Spinal cord (tissue), 9 donors: ENCODE measurements at regions not wholly inside any gene's neighbourhood (a gene's known extent, or its start where the extent isn't known, plus 50 kb on each side); places are given as distances from the start of the nearest gene placed in this dataset.
"Not testable (repeated sequence)": the region's sequence is repeated elsewhere in the genome, so short reads cannot be mapped to it uniquely, and the experiment has no call there.

Experiments used
- DNase-seq, 6 donors: peaks; one replicate each; pipeline versions ENCODE4 v3.0.0 to v3.0.0-alpha.2; 2013 to 2015; ENCODE audit warnings: low spot score in 6 of 6, low read depth in 4 of 6
- H3K27ac ChIP-seq: one replicate; pipeline ENCODE4 v1.5.1; 2013; ENCODE audit warnings: low read depth, low read length, control low read depth
- H3K27me3 ChIP-seq: one replicate; pipeline ENCODE4 v1.6.1; 2013; ENCODE audit warnings: low read length; ENCODE audit not compliant: control insufficient read depth, insufficient read depth
- H3K36me3 ChIP-seq: one replicate; pipeline ENCODE4 v1.6.1; 2013; ENCODE audit warnings: low read length; ENCODE audit not compliant: control insufficient read depth, insufficient read depth
- H3K4me1 ChIP-seq: one replicate; pipeline ENCODE4 v1.6.1; 2013; ENCODE audit warnings: low read length; ENCODE audit not compliant: control insufficient read depth, insufficient read depth
- H3K4me3 ChIP-seq: one replicate; pipeline ENCODE4 v1.5.1; 2013; ENCODE audit warnings: low read depth, low read length, control low read depth
- H3K9me3 ChIP-seq: one replicate; pipeline ENCODE4 v1.6.1; 2013; ENCODE audit warnings: low read length; ENCODE audit not compliant: control insufficient read depth, insufficient read depth
- WGBS: methylation state at CpG from one replicate; pipeline ENCODE4 v1.1.5; 2013; ENCODE audit warnings: missing lambda C conversion rate; ENCODE audit not compliant: insufficient coverage; 5-methylcytosine and 5-hydroxymethylcytosine counted together
- donor health status: healthy.

DNA sequence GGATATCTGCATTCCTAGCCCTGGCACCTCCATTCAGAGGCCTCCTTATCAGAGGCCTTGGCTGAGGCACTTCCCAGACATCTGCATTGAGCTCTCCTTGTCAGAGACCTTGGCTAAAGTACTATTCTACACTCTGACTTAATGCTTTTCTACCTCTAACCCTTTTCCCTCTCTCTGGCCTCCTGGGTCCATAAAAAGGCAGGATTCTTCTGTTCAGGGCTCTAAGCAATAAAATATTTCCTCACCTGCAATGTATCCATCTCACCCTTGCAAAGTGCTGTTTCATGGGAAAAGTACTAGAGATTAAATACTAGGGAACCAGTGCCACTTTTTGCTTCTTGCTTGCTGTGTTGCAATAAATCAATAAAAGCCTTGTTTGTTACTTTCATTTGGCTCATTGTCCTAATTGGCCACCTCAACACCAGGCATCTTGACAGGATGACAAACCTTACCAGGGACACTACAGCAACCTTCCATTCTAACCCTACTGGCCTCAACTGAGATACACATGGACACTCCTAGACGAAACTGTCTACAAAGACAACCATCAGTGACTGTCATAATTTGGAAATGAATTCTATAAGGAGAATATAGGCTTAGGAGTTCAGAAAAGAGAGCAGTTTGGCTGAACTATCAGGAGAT, 106.5 kb upstream of the SETMAR start:
- no peaks in the 10 kb centered on the region for H3K36me3 ChIP-seq
- no peaks in the 10 kb centered on the region for H3K4me1 ChIP-seq
- no peaks in the 10 kb centered on the region for H3K27me3 ChIP-seq
- WGBS, result no CpG with 5 or more reads among the region's 1 CpG
- no peak overlapping the region for H3K27ac ChIP-seq
- no peak overlapping the region for H3K4me3 ChIP-seq
- H3K9me3 ChIP-seq, result no peaks in the 10 kb centered on the region
- DNase-seq, result no peak

DNA sequence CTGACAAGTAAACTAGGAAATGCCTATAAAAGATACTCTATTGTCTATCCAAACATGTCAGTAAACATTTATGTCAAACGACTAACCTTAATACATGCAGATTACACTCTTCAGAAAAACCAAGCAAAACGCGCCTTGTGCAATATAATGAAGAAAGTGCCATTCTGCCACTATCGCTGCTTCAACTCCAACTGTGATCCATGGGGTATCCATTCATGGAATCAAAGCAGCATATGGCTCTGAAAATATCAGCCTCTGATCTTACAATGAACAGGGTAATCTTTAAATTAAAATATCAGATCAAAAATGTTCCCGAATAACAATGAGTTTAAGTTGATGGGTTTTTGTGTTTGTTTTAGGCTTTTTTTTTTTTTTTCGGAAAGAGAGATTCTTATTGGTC, 105.5 kb upstream of the SETMAR start:
- DNase-seq, result peak in 1 of 6 donors; percentile 63
- Histone ChIP-seq H3K4me1 (no peaks in the 10 kb centered on the region), H3K27ac (no peak overlapping the region), H3K27me3 (no peaks in the 10 kb centered on the region), H3K9me3 (no peaks in the 10 kb centered on the region), H3K4me3 (no peak overlapping the region), H3K36me3 (no peaks in the 10 kb centered on the region)
- no CpG with 5 or more reads among the region's 6 CpGs for WGBS

DNA sequence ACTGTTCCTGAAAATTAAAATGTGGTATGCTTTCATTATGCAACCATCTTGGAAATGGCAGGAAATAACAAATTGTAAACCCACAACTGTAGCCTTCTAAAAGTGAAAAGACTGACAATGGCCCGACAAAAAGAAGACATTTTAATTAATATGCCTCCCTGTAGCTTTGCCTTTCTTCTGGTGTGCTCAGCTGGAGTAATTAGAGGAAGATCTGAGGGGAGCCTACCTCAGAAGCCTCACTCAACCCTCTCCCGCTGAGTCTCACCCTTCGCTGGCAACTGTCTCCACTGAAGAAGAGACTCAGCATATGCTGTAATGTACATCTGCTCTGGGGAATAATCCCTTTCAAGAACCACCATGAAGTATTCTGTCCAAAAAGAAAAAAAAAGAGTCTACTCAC, 104.7 kb upstream of the SETMAR start:
- Histone ChIP-seq H3K27ac (no peak overlapping the region), H3K9me3 (no peaks in the 10 kb centered on the region), H3K36me3 (no peaks in the 10 kb centered on the region), H3K4me3 (no peak overlapping the region), H3K4me1 (no peaks in the 10 kb centered on the region), H3K27me3 (no peaks in the 10 kb centered on the region)
- DNase-seq, result peak in 1 of 6 donors; percentile 58
- WGBS, result no CpG with 5 or more reads among the region's 3 CpGs

DNA sequence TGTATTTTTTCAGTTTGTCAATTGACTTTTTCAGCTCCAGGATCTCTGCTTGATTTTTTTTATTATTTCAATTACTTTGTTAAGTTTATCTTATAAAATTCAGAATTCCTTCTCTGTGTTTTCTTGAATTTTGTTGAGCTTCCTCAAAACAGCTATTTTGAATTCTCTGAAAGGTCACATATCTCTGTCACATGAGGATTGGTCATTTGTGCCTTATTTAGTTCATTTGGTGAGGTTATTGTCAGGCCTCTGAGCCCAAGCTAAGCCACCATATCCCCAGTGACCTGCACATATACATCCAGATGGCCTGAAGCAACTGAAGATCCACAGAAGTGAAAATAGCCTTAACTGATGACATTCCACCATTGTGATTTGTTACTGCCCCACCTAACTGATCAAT, 98.4 kb upstream of the SETMAR start:
- not testable (repeated sequence) for H3K4me3 ChIP-seq, H3K9me3 ChIP-seq, H3K36me3 ChIP-seq, H3K27me3 ChIP-seq, DNase-seq, H3K27ac ChIP-seq, H3K4me1 ChIP-seq

DNA sequence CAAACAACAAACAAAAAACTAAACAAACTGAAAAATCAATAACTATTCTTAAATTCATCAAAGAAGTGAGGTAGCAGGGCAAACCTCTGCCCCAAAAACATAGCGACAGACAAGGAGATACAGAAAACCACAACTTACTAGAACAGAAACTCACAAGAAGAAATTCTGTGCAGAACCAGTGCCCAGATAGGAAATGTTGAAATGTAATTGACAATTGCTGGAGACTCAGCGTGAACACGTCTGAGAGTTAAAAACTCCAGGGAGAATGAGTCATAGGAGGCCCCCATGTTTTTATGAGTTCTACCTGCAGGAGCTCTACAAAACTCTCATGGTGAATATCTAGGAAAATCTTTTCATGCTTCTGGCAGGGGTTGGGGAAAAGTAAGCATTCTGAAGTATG, 95.5 kb upstream of the SETMAR start:
- Histone ChIP-seq H3K9me3 (no peaks in the 10 kb centered on the region), H3K27ac (no peak overlapping the region), H3K36me3 (no peaks in the 10 kb centered on the region), H3K27me3 (no peaks in the 10 kb centered on the region), H3K4me1 (no peaks in the 10 kb centered on the region), H3K4me3 (no peak overlapping the region)
- DNase-seq, result no peak
- WGBS, result 17% methylated on average over 2 of the region's 3 CpGs

DNA sequence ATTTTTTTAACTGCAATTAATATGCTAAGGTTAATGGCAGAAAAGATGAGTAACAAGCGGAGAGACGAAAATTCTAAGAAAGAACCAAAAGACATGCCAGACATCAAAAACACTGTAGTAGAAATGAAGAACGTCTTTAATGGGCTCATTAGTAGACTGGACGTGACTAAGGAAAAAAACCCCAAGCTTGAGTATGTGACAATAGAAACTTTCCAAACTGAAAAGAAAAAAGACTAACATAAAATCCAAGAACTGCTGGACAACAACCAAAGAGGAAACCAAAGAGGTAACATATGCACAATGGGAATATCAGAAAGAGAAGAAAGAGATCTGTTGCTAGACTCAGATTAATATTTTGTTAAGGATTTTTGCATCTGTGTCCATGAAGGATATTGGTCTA, 94.6 kb upstream of the SETMAR start:
- Histone ChIP-seq H3K36me3 (no peaks in the 10 kb centered on the region), H3K27ac (no peak overlapping the region), H3K27me3 (no peaks in the 10 kb centered on the region), H3K9me3 (no peaks in the 10 kb centered on the region), H3K4me1 (no peaks in the 10 kb centered on the region), H3K4me3 (no peak overlapping the region)
- no CpG with 5 or more reads among the region's 4 CpGs for WGBS
- DNase-seq, result no peak

DNA sequence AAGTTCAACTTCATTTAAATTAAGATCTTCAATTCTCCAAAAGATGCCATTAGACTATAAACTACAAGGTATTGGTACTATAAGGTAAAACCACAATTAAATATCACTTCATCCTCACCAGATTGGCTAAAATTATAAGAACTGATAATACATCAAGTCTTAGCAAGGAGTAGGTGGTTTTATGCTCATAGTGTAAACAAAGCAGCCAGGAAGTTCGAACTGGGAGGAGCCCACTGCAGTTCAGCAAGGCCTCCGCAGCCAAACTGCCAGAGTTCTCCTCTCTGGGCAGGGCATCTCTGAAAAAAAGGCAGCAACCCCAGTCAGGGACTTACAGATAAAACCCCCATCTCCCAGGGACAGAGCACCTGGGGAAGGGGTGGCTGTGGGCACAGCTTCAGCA, 91.6 kb upstream of the SETMAR start:
- H3K27ac ChIP-seq, result no peak overlapping the region
- DNase-seq, result no peak
- peaks cover 2% of the 10 kb centered on the region for H3K9me3 ChIP-seq
- no peaks in the 10 kb centered on the region for H3K27me3 ChIP-seq
- 92% methylated on average over 2 of the region's 2 CpGs for WGBS
- H3K4me1 ChIP-seq, result no peaks in the 10 kb centered on the region
- no peaks in the 10 kb centered on the region for H3K36me3 ChIP-seq
- H3K4me3 ChIP-seq, result no peak overlapping the region

DNA sequence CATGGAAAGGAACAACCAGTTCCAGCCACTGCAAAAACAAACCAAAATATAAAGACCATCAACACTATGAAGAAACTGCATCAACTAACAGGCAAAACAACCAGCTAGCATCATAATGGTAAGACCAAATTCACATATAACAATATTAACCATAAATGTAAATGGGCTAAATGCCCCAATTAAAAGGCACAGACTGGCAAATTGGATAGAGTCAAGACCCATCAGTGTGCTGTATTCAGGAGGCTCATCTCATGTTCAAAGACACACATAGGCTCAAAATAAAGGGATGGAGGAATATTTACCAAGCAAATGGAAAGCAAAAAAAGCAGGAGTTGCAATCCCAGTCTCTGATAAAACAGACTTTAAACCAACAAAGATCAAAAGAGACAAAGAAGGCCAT, 89.7 kb upstream of the SETMAR start:
- H3K36me3 ChIP-seq, H3K4me3 ChIP-seq, H3K27me3 ChIP-seq, DNase-seq, H3K27ac ChIP-seq, H3K9me3 ChIP-seq, H3K4me1 ChIP-seq: not testable (repeated sequence)

DNA sequence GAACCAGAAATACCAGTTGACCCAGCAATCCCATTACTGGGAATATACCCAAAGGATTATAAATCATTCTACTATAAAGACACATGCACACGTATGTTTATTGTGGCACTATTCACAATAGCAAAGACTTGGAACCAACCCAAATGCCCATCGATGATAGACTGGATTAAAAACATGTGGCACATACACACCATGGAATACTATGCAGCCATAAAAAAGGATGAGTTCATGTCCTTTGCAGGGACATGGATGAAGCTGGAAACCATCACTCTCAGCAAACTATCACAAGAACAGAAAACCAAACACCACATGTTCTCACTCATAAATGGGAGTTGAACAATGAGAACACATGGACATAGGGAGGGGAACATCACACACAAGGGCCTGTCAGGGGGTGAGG, 86.2 kb upstream of the SETMAR start:
- no CpG with 5 or more reads among the region's 2 CpGs for WGBS
- not testable (repeated sequence) for H3K9me3 ChIP-seq, H3K4me3 ChIP-seq, H3K27me3 ChIP-seq, H3K4me1 ChIP-seq, H3K27ac ChIP-seq, H3K36me3 ChIP-seq, DNase-seq

DNA sequence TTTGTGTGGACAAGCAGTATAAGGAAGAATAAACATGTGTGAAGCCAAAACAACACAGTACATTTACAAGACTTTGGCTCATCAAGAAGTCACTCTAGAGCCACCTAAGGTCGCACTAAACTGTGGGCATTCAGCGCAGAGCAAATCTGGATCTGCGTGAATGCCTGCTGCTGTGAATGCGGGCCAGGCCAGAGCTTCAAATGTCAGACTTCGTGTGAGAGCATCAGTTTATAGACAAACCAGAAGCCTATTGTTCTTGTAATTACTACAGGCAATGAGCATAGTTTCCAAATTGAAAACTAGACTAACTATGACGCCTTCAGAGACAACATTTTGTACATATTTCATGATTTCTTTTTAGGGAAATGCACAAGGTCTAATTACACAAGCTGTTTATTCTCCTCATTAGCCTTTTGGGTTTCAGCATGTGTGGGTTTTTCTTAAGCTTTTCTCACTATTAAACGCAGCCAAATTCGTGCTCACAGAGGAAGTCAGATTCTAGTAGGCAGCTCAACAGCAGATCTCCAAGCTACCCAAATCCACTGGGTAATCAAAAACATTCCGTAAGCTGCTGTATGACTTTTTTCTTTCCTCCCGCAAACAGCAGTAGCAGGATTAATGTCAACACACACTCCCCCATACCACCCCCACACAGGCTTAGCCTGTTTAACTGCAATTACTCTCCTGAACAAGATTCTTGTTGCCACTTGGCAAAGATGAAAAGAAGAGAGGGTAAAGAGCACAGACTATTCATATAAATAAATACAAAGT, 84.5 kb upstream of the SETMAR start:
- H3K4me1 ChIP-seq, result peaks cover 3% of the 10 kb centered on the region
- WGBS, result 19% methylated on average over 6 of the region's 10 CpGs
- no peaks in the 10 kb centered on the region for H3K36me3 ChIP-seq
- peak in 4 of 6 donors; percentile 35 to 83 (median 62) for DNase-seq
- H3K27ac ChIP-seq, result peak overlapping the region; percentile 7
- H3K27me3 ChIP-seq, result no peaks in the 10 kb centered on the region
- no peak overlapping the region for H3K4me3 ChIP-seq
- peaks cover 2% of the 10 kb centered on the region for H3K9me3 ChIP-seq
